Karpas-422 (cell line): ENCODE measurements at regions not wholly inside any gene's neighbourhood (a gene's known extent, or its start where the extent isn't known, plus 50 kb on each side); places are given as distances from the start of the nearest gene placed in this dataset.

Experiments
- DNase-seq: peaks from one replicate; pipeline ENCODE4 v3.0.0-alpha.2; 2015
- H2AFZ ChIP-seq: fragments of 200-600 bp; sonication (generic); 2 replicates; pipeline ENCODE4 v1.6.1; 2014; ENCODE audit warnings: antibody characterized with exemption, low read length, mixed read lengths
- H3K27ac ChIP-seq: fragments of 200-600 bp; sonication (generic); 2 replicates; pipeline ENCODE4 v1.5.1; 2014; ENCODE audit warnings: mild to moderate bottlenecking, low read length, moderate library complexity
- H3K27me3 ChIP-seq: fragments of 200-600 bp; sonication (generic); 2 replicates; pipeline ENCODE4 v1.6.1; 2014; ENCODE audit warnings: low read length, mixed read lengths
- H3K36me3 ChIP-seq: fragments of 200-600 bp; sonication (generic); 2 replicates; pipeline ENCODE4 v1.6.1; 2014; ENCODE audit warnings: low read length, mixed read lengths; ENCODE audit not compliant: insufficient read depth
- H3K4me1 ChIP-seq: fragments of 200-600 bp; sonication (generic); 2 replicates; pipeline ENCODE4 v1.6.1; 2014; ENCODE audit warnings: mild to moderate bottlenecking, low read length, mixed read lengths
- H3K4me2 ChIP-seq: fragments of 200-600 bp; sonication (generic); 2 replicates; pipeline ENCODE4 v1.6.1; 2014; ENCODE audit warnings: low read length, low read depth, mild to moderate bottlenecking; ENCODE audit not compliant: poor library complexity, severe bottlenecking
- H3K4me3 ChIP-seq: fragments of 200-600 bp; sonication (generic); 2 replicates; pipeline ENCODE4 v1.5.1; 2014; ENCODE audit warnings: mild to moderate bottlenecking, antibody characterized with exemption, low read length, mixed read lengths
- H3K79me2 ChIP-seq: fragments of 200-600 bp; sonication (generic); 2 replicates; pipeline ENCODE4 v1.6.1; 2014; ENCODE audit warnings: mild to moderate bottlenecking, low read length, mixed read lengths
- H3K9ac ChIP-seq: fragments of 200-600 bp; sonication (generic); 2 replicates; pipeline ENCODE4 v1.6.0; 2014; ENCODE audit warnings: low read length
- H3K9me2 ChIP-seq: fragments of 200-600 bp; sonication (generic), shearing (Covaris generic); replicated peaks from 2 replicates; pipeline ENCODE4 v1.6.0; 2014; ENCODE audit warnings: mild to moderate bottlenecking, low read length, moderate library complexity; ENCODE audit not compliant: insufficient read depth
- H3K9me3 ChIP-seq: fragments of 300-700, 200-600 bp; sonication (generic); 2 replicates; pipeline ENCODE4 v1.6.1; 2014; ENCODE audit warnings: low read length, mixed read lengths
- H4K20me1 ChIP-seq: fragments of 200-600 bp; sonication (generic); 2 replicates; pipeline ENCODE4 v1.6.1; 2014; ENCODE audit warnings: mild to moderate bottlenecking, antibody characterized with exemption, low read length, low read depth; ENCODE audit not compliant: insufficient read depth

GRCh38 chr9:126032135-126032534, 285.0 kb downstream of the PBX3 start:
- Histone ChIP-seq H3K27ac (no peak overlapping the region), H3K27me3 (no peaks in the 10 kb centered on the region), H3K79me2 (no peaks in the 10 kb centered on the region), H3K9ac (no peak overlapping the region), H4K20me1 (no peaks in the 10 kb centered on the region), H3K9me3 (no peaks in the 10 kb centered on the region), H3K4me2 (no peak overlapping the region), H3K4me1 (no peaks in the 10 kb centered on the region), H3K36me3 (no peaks in the 10 kb centered on the region), H3K9me2 (no peaks in the 10 kb centered on the region), H2AFZ (no peak overlapping the region), H3K4me3 (no peak overlapping the region)
- DNase-seq, result no peak

GRCh38 chr9:126033318-126033717, 286.1 kb downstream of the PBX3 start:
- Histone ChIP-seq H3K27me3 (no peaks in the 10 kb centered on the region), H3K4me2 (no peak overlapping the region), H3K79me2 (no peaks in the 10 kb centered on the region)

GRCh38 chr9:126033956-126034355, 286.8 kb downstream of the PBX3 start:
- no peaks in the 10 kb centered on the region for H3K79me2 ChIP-seq
- H3K27me3 ChIP-seq, result no peaks in the 10 kb centered on the region
- H3K27ac ChIP-seq, result no peak overlapping the region
- no peak overlapping the region for H3K9ac ChIP-seq
- H3K4me3 ChIP-seq, result no peak overlapping the region
- H4K20me1 ChIP-seq, result no peaks in the 10 kb centered on the region
- H3K36me3 ChIP-seq, result no peaks in the 10 kb centered on the region
- no peaks in the 10 kb centered on the region for H3K4me1 ChIP-seq
- no peak overlapping the region for H2AFZ ChIP-seq
- no peak for DNase-seq
- no peaks in the 10 kb centered on the region for H3K9me3 ChIP-seq
- H3K4me2 ChIP-seq, result no peak overlapping the region
- H3K9me2 ChIP-seq, result no peaks in the 10 kb centered on the region

More at GRCh38 chr9:126033318-126033717, 286.1 kb downstream of the PBX3 start:
- no peak overlapping the region for H3K4me3 ChIP-seq
- no peak overlapping the region for H3K9ac ChIP-seq
- DNase-seq, result no peak
- no peaks in the 10 kb centered on the region for H3K36me3 ChIP-seq
- H3K4me1 ChIP-seq, result no peaks in the 10 kb centered on the region
- no peak overlapping the region for H3K27ac ChIP-seq
- H3K9me3 ChIP-seq, result no peaks in the 10 kb centered on the region
- no peak overlapping the region for H2AFZ ChIP-seq
- no peaks in the 10 kb centered on the region for H3K9me2 ChIP-seq
- no peaks in the 10 kb centered on the region for H4K20me1 ChIP-seq

GRCh38 chr9:126036881-126037291, 289.7 kb downstream of the PBX3 start:
- Histone ChIP-seq H2AFZ (no peak overlapping the region), H3K4me1 (no peaks in the 10 kb centered on the region), H3K79me2 (no peaks in the 10 kb centered on the region), H3K9ac (no peak overlapping the region), H3K27me3 (no peaks in the 10 kb centered on the region), H3K4me3 (no peak overlapping the region), H3K9me3 (no peaks in the 10 kb centered on the region), H3K36me3 (no peaks in the 10 kb centered on the region), H3K27ac (no peak overlapping the region), H3K9me2 (no peaks in the 10 kb centered on the region), H4K20me1 (no peaks in the 10 kb centered on the region), H3K4me2 (no peak overlapping the region)
- no peak for DNase-seq

DNA sequence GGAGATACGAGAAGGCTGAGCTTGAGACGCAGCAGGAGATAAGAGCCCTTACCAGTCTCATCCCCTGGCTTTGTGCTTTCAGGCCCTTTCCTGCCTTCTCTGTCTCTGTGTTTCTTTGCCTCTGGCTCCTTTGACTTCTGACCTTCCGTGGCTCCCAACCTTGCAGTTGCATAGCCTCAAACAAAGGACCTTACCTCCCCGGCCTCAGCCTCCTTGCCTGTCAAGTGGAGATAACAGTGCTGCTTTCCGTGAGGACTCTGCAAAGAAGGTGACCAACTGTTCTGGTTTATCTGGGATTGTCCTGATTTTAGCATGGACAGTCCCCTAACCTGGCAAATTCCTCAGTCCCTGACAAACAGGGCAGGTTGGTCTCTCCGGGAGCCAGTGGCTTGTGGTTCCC, 287.8 kb upstream of the MVB12B start:
- Histone ChIP-seq H3K36me3 (no peaks in the 10 kb centered on the region), H3K9ac (no peak overlapping the region), H3K4me1 (no peaks in the 10 kb centered on the region), H3K4me3 (no peak overlapping the region), H3K27ac (no peak overlapping the region), H3K27me3 (no peaks in the 10 kb centered on the region), H3K79me2 (no peaks in the 10 kb centered on the region), H3K4me2 (no peak overlapping the region), H2AFZ (no peak overlapping the region), H3K9me3 (no peaks in the 10 kb centered on the region), H3K9me2 (no peaks in the 10 kb centered on the region), H4K20me1 (no peaks in the 10 kb centered on the region)
- no peak for DNase-seq

DNA sequence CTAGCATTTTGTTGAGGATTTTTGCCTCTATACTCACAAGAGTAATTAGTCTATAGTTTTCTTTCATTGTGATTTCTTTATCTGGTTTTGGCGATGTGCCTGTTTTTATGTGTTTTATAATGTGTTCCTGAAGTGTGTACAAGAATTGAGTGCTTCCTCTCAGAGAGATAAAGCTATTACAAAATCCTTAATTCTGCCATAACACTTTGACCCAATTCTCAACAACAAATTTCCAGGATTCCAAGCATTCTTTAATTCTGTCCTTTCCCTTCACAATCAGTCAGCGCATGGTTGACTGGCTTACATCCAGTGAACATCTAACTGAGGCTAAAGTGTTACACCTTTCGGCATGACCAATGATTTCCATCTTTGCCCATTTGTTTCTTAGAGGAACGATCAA, 282.9 kb upstream of the MVB12B start:
- no peaks in the 10 kb centered on the region for H4K20me1 ChIP-seq
- H3K27me3 ChIP-seq, result no peaks in the 10 kb centered on the region
- no peaks in the 10 kb centered on the region for H3K79me2 ChIP-seq
- no peak for DNase-seq
- no peak overlapping the region for H3K27ac ChIP-seq
- no peak overlapping the region for H3K4me2 ChIP-seq
- no peak overlapping the region for H3K4me3 ChIP-seq
- H3K9me3 ChIP-seq, result no peaks in the 10 kb centered on the region; the same call in 1 of the 2 replicates
- no peak overlapping the region for H3K9ac ChIP-seq
- no peak overlapping the region for H2AFZ ChIP-seq
- no peaks in the 10 kb centered on the region for H3K36me3 ChIP-seq
- H3K4me1 ChIP-seq, result no peaks in the 10 kb centered on the region
- H3K9me2 ChIP-seq, result no peaks in the 10 kb centered on the region

DNA sequence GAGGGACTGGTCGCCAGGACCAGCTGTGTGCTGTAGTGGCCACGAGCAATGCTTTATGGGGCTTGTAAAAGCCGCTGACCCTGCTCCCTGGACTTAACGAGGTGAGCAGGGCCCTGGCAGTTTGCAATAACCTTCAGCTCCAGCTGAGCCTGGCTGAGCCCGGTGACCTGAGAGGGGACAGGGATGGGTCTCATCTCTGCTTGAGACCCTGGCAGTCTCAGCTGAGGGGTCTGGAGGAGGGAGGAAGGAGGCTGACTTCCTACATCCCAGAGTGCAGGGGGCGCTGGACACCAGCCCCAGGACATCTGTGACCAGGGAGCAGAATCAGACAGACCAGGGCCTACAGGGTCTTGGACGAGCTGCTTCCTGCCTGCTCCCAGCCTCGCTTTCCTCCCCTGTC, 277.5 kb upstream of the MVB12B start:
- Histone ChIP-seq H3K79me2 (no peaks in the 10 kb centered on the region), H3K9me2 (no peaks in the 10 kb centered on the region), H3K9ac (no peak overlapping the region), H3K4me1 (no peaks in the 10 kb centered on the region), H4K20me1 (no peaks in the 10 kb centered on the region), H3K4me3 (no peak overlapping the region), H3K36me3 (no peaks in the 10 kb centered on the region), H3K27me3 (no peaks in the 10 kb centered on the region), H3K27ac (no peak overlapping the region), H3K4me2 (no peak overlapping the region), H2AFZ (no peak overlapping the region), H3K9me3 (no peaks in the 10 kb centered on the region; the same call in 1 of the 2 replicates)
- DNase-seq, result no peak

DNA sequence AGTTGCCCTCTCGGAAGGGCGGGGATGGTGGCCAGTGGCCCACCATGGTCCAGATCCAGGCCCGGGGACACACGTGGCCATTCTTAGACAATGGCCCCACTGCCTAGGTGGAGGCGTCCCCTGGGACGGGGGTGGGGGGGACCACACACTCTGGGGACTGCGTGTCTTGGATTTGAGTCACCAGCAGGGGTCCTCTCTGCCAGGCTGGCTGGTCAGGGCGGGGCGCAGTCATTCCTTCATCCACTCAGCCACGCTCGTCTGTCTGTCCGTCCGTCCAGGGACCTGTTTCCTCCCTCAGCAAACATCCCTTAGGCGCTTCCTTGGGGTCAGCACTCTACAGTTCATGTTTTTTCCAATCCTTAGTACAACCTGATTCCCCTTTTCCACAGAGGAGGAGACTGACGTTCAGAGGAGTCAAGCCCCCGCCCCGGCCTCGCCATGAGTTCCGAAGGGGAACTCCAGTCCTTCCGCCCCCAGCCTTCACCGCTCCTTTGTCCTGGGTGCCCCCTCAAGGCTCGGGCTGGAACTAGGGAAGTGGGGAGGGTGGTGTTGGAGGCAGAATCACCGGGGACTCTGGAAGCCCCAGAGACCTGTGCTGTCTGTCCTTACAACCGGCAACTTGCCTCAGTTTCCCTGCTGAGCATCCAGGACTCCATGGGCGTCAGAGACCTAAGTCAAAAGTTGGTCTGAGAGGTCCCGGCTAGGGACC, 276.6 kb upstream of the MVB12B start:
- Histone ChIP-seq H3K79me2 (no peaks in the 10 kb centered on the region), H3K9me3 (no peaks in the 10 kb centered on the region; the same call in 1 of the 2 replicates), H3K4me3 (no peak overlapping the region), H3K27ac (no peak overlapping the region), H3K36me3 (no peaks in the 10 kb centered on the region), H3K4me1 (no peaks in the 10 kb centered on the region), H3K27me3 (no peaks in the 10 kb centered on the region), H4K20me1 (no peaks in the 10 kb centered on the region), H3K9ac (no peak overlapping the region), H3K9me2 (no peaks in the 10 kb centered on the region), H3K4me2 (no peak overlapping the region), H2AFZ (no peak overlapping the region)
- no peak for DNase-seq
